ENCODE measurements at regions not wholly inside any gene's neighbourhood (a gene's known extent, or its start where the extent isn't known, plus 50 kb on each side); places are given as distances from the start of the nearest gene placed in this dataset.

- ATAC-seq (ENCODE audit: insufficient read depth, low FRiP score) (no peak), DNase-seq (peak in 1 of 3 donors; percentile 3)
- H3K4me3 ChIP-seq: no peak overlapping the region
- no peaks in the 10 kb centered on the region for H3K36me3 ChIP-seq (ENCODE audit: control insufficient read depth in 4 of 4, insufficient read depth in 4 of 4, low read length in 4 of 4)
- no peak overlapping the region for H3K27ac ChIP-seq (ENCODE audit: low read depth in 1 of 2, low read length in 1 of 2)
- H3K4me1 ChIP-seq (ENCODE audit: control insufficient read depth in 5 of 5, insufficient read depth in 5 of 5, low read length in 5 of 5): no peaks in the 10 kb centered on the region
- no peak overlapping the region for H3K9ac ChIP-seq (ENCODE audit: insufficient read depth in 1 of 2, low read length in 2 of 2)
- WGBS, 2 donors: 74 to 77% methylated on average over 3 of the region's 3 CpGs
- H3K9me3 ChIP-seq (ENCODE audit: control insufficient read depth in 4 of 4, insufficient read depth in 3 of 4, low read length in 3 of 4): no peaks in the 10 kb centered on the region
- no peak for TF ChIP-seq CTCF (IDR thresholded peaks at IDR 0.05; ENCODE audit: control extremely low read depth, extremely low read depth)
- H3K27me3 ChIP-seq (ENCODE audit: control insufficient read depth in 3 of 3, insufficient read depth in 3 of 3, low read length in 2 of 3): no peaks in the 10 kb centered on the region
These were observed 219.8 kb downstream of the ACTR3B start for GRCh38 chr7:152979376-152979775.

- no peak for DNase-seq
- 57 to 74% methylated on average over 4 of the region's 4 CpGs for WGBS, 2 donors
These were observed 224.9 kb downstream of the ACTR3B start for GRCh38 chr7:152984421-152984820.

GRCh38 chr7:152986376-152986775, 226.8 kb downstream of the ACTR3B start:
- 75 to 77% methylated on average over 4 of the region's 4 CpGs for WGBS, 2 donors
- Histone ChIP-seq H3K27me3 (ENCODE audit: control insufficient read depth in 3 of 3, insufficient read depth in 3 of 3, low read length in 2 of 3) (no peaks in the 10 kb centered on the region), H3K4me3 (no peak overlapping the region), H3K4me1 (ENCODE audit: control insufficient read depth in 5 of 5, insufficient read depth in 5 of 5, low read length in 5 of 5) (no peaks in the 10 kb centered on the region), H3K9ac (ENCODE audit: insufficient read depth in 1 of 2, low read length in 2 of 2) (no peak overlapping the region), H3K36me3 (ENCODE audit: control insufficient read depth in 4 of 4, insufficient read depth in 4 of 4, low read length in 4 of 4) (no peaks in the 10 kb centered on the region), H3K9me3 (ENCODE audit: control insufficient read depth in 4 of 4, insufficient read depth in 3 of 4, low read length in 3 of 4) (no peaks in the 10 kb centered on the region), H3K27ac (ENCODE audit: low read depth in 1 of 2, low read length in 1 of 2) (no peak overlapping the region)
- DNase-seq: no peak
- TF ChIP-seq CTCF (IDR thresholded peaks at IDR 0.05; ENCODE audit: control extremely low read depth, extremely low read depth): no peak
- ATAC-seq (ENCODE audit: insufficient read depth, low FRiP score): no peak

More at GRCh38 chr7:152984421-152984820, 224.9 kb downstream of the ACTR3B start:
- Histone ChIP-seq H3K9me3 (ENCODE audit: control insufficient read depth in 4 of 4, insufficient read depth in 3 of 4, low read length in 3 of 4) (no peaks in the 10 kb centered on the region), H3K4me3 (no peak overlapping the region), H3K36me3 (ENCODE audit: control insufficient read depth in 4 of 4, insufficient read depth in 4 of 4, low read length in 4 of 4) (no peaks in the 10 kb centered on the region), H3K27me3 (ENCODE audit: control insufficient read depth in 3 of 3, insufficient read depth in 3 of 3, low read length in 2 of 3) (no peaks in the 10 kb centered on the region), H3K4me1 (ENCODE audit: control insufficient read depth in 5 of 5, insufficient read depth in 5 of 5, low read length in 5 of 5) (no peaks in the 10 kb centered on the region), H3K27ac (ENCODE audit: low read depth in 1 of 2, low read length in 1 of 2) (no peak overlapping the region), H3K9ac (ENCODE audit: insufficient read depth in 1 of 2, low read length in 2 of 2) (no peak overlapping the region)
- ATAC-seq (ENCODE audit: insufficient read depth, low FRiP score): no peak
- TF ChIP-seq CTCF (IDR thresholded peaks at IDR 0.05; ENCODE audit: control extremely low read depth, extremely low read depth): no peak

- Histone ChIP-seq H3K4me1 (ENCODE audit: control insufficient read depth in 5 of 5, insufficient read depth in 5 of 5, low read length in 5 of 5) (no peaks in the 10 kb centered on the region), H3K27ac (ENCODE audit: low read depth in 1 of 2, low read length in 1 of 2) (no peak overlapping the region), H3K27me3 (ENCODE audit: control insufficient read depth in 3 of 3, insufficient read depth in 3 of 3, low read length in 2 of 3) (no peaks in the 10 kb centered on the region), H3K9ac (ENCODE audit: insufficient read depth in 1 of 2, low read length in 2 of 2) (no peak overlapping the region), H3K4me3 (no peak overlapping the region), H3K36me3 (ENCODE audit: control insufficient read depth in 4 of 4, insufficient read depth in 4 of 4, low read length in 4 of 4) (no peaks in the 10 kb centered on the region), H3K9me3 (ENCODE audit: control insufficient read depth in 4 of 4, insufficient read depth in 3 of 4, low read length in 3 of 4) (no peaks in the 10 kb centered on the region)
- WGBS, 2 donors: 88% methylated on average over 2 of the region's 2 CpGs
- ATAC-seq (ENCODE audit: insufficient read depth, low FRiP score) (no peak), DNase-seq (no peak)
- TF ChIP-seq CTCF (IDR thresholded peaks at IDR 0.05; ENCODE audit: control extremely low read depth, extremely low read depth): no peak
These were observed 228.1 kb downstream of the ACTR3B start for GRCh38 chr7:152987656-152988055.

All from lung (tissue), 11 donors.